ENCODE measurements at regions not wholly inside any gene's neighbourhood (a gene's known extent, or its start where the extent isn't known, plus 50 kb on each side); places are given as distances from the start of the nearest gene placed in this dataset.

GRCh38 chr15:53203454-53203853, 413.3 kb upstream of the ONECUT1 start:
- Histone ChIP-seq H3K4me1 (no peaks in the 10 kb centered on the region), H3K9me3 (no peaks in the 10 kb centered on the region), H3K27me3 (peaks cover 20% of the 10 kb centered on the region), H3K36me3 (no peaks in the 10 kb centered on the region), H3K4me3 (no peak overlapping the region), H3K27ac (no peak overlapping the region)
- ATAC-seq = no peak
- TF ChIP-seq POLR2A (IDR thresholded peaks at IDR 0.05) = no peak
- no peak for TF ChIP-seq EP300 (IDR thresholded peaks at IDR 0.05)
- no peak for TF ChIP-seq POLR2AphosphoS5 (IDR thresholded peaks at IDR 0.05)
- no peak for TF ChIP-seq CTCF (IDR thresholded peaks at IDR 0.05)
- WGBS, 2 donors (ENCODE audit: low coverage in 1 of 2) = 39 to 48% methylated on average over 3 to 4 of the region's 4 CpGs

- H3K36me3 ChIP-seq = no peaks in the 10 kb centered on the region
- H3K4me1 ChIP-seq = no peaks in the 10 kb centered on the region
- TF ChIP-seq POLR2AphosphoS5 (IDR thresholded peaks at IDR 0.05) = no peak
- no peak for TF ChIP-seq POLR2A (IDR thresholded peaks at IDR 0.05)
- TF ChIP-seq EP300 (IDR thresholded peaks at IDR 0.05) = no peak
- TF ChIP-seq CTCF (IDR thresholded peaks at IDR 0.05) = no peak
- H3K27ac ChIP-seq = no peak overlapping the region
- H3K4me3 ChIP-seq = no peak overlapping the region
- WGBS, 2 donors (ENCODE audit: low coverage in 1 of 2) = 63% methylated on average over 1 of the region's 1 CpG; no CpG with 5 or more reads in 1 of the 2 donors
- no peaks in the 10 kb centered on the region for H3K9me3 ChIP-seq
- peaks cover 20% of the 10 kb centered on the region for H3K27me3 ChIP-seq
- no peak for ATAC-seq
These were observed 412.7 kb upstream of the ONECUT1 start for GRCh38 chr15:53202876-53203275.

GRCh38 chr15:53197426-53197839, 407.3 kb upstream of the ONECUT1 start:
- ATAC-seq = peak; percentile 46
- Histone ChIP-seq H3K9me3 (no peaks in the 10 kb centered on the region), H3K27ac (no peak overlapping the region), H3K4me3 (no peak overlapping the region), H3K36me3 (no peaks in the 10 kb centered on the region), H3K27me3 (peaks cover 25% of the 10 kb centered on the region), H3K4me1 (peaks cover 0 to 10% (median 0%) of the 10 kb centered on the region in 3 donors)
- 0 to 2% methylated on average over 13 to 14 of the region's 23 CpGs for WGBS, 2 donors (ENCODE audit: low coverage in 1 of 2)
- TF ChIP-seq CTCF (IDR thresholded peaks at IDR 0.05) = peak; percentile 28 to 77 (median 42)
- no peak for TF ChIP-seq POLR2A (IDR thresholded peaks at IDR 0.05)

- peaks cover 0 to 10% (median 0%) of the 10 kb centered on the region in 3 donors for H3K4me1 ChIP-seq
- peaks cover 20% of the 10 kb centered on the region for H3K27me3 ChIP-seq
- H3K4me3 ChIP-seq = no peak overlapping the region
- WGBS, 2 donors (ENCODE audit: low coverage in 1 of 2) = 48 to 56% methylated on average over 10 to 11 of the region's 11 CpGs
- H3K36me3 ChIP-seq = no peaks in the 10 kb centered on the region
- ATAC-seq = no peak
- H3K9me3 ChIP-seq = no peaks in the 10 kb centered on the region
- no peak overlapping the region for H3K27ac ChIP-seq
- TF ChIP-seq POLR2AphosphoS5 (IDR thresholded peaks at IDR 0.05) (no peak), EP300 (IDR thresholded peaks at IDR 0.05) (no peak), CTCF (IDR thresholded peaks at IDR 0.05) (no peak), POLR2A (IDR thresholded peaks at IDR 0.05) (no peak)
These were observed 406.7 kb upstream of the ONECUT1 start for GRCh38 chr15:53196788-53197187.

GRCh38 chr15:53196242-53196641, 406.1 kb upstream of the ONECUT1 start:
- no peak for ATAC-seq
- Histone ChIP-seq H3K4me3 (no peak overlapping the region), H3K27ac (no peak overlapping the region), H3K9me3 (no peaks in the 10 kb centered on the region), H3K36me3 (no peaks in the 10 kb centered on the region), H3K4me1 (peaks cover 0 to 10% (median 0%) of the 10 kb centered on the region in 3 donors), H3K27me3 (peaks cover 15% of the 10 kb centered on the region)
- 27 to 56% methylated on average over 5 of the region's 5 CpGs for WGBS, 2 donors (ENCODE audit: low coverage in 1 of 2)
- no peak for TF ChIP-seq POLR2A (IDR thresholded peaks at IDR 0.05)
- TF ChIP-seq POLR2AphosphoS5 (IDR thresholded peaks at IDR 0.05) = no peak
- no peak for TF ChIP-seq CTCF (IDR thresholded peaks at IDR 0.05)
- TF ChIP-seq EP300 (IDR thresholded peaks at IDR 0.05) = no peak

Measured in gastroesophageal sphincter (tissue), 4 donors.